ENCODE measurements at regions not wholly inside any gene's neighbourhood (a gene's known extent, or its start where the extent isn't known, plus 50 kb on each side); places are given as distances from the start of the nearest gene placed in this dataset.
A peak's percentile ranks its signal among the peaks of the same experiment; 100 is the strongest.

GRCh38 chr12:28996688-28997087 is 152.4 kb upstream of the FAR2 start:
- Histone ChIP-seq H4K20me1 (ENCODE audit: insufficient read depth) (no peaks in the 10 kb centered on the region), H3K27me3 (ENCODE audit: insufficient read depth, low read depth, low read length) (no peaks in the 10 kb centered on the region), H3F3A (ENCODE audit: insufficient read depth, low read length, poor library complexity, severe bottlenecking) (no peaks in the 10 kb centered on the region), H2AFZ (ENCODE audit: low read depth, low read length) (no peak overlapping the region), H3K4me3 (ENCODE audit: low read length) (no peak overlapping the region), H3K9ac (ENCODE audit: low read length) (no peak overlapping the region), H3K79me2 (replicated peaks; ENCODE audit: insufficient read depth, low read length) (no peaks in the 10 kb centered on the region), H3K27ac (ENCODE audit: low read length) (no peak overlapping the region), H3K9me3 (ENCODE audit: low read length) (no peaks in the 10 kb centered on the region), H3K9me2 (ENCODE audit: insufficient read depth, low read length) (no peaks in the 10 kb centered on the region), H3K36me3 (ENCODE audit: insufficient read depth, low read length) (no peaks in the 10 kb centered on the region), H3K4me2 (ENCODE audit: low read length) (no peak overlapping the region)
- TF ChIP-seq POLR2AphosphoS5 (IDR thresholded peaks at IDR 0.05) (no peak), CTCF (IDR thresholded peaks at IDR 0.05; ENCODE audit: poor library complexity, severe bottlenecking) (no peak), SMC3 (conservative IDR thresholded peaks at IDR 0.05; ENCODE audit: poor library complexity) (no peak), MXI1 (conservative IDR thresholded peaks at IDR 0.05; ENCODE audit: poor library complexity, severe bottlenecking) (no peak), TAF1 (IDR thresholded peaks at IDR 0.05; ENCODE audit: low read depth) (no peak), EP300 (conservative IDR thresholded peaks at IDR 0.05; ENCODE audit: poor library complexity, severe bottlenecking) (no peak), RAD21 (conservative IDR thresholded peaks at IDR 0.05) (no peak), REST (IDR thresholded peaks at IDR 0.05; ENCODE audit: borderline replicate concordance) (no peak), EZH2 (IDR thresholded peaks at IDR 0.05; ENCODE audit: borderline replicate concordance, insufficient read depth, low read length, poor library complexity, severe bottlenecking) (no peak)

GRCh38 chr12:28998662-28999120 is 150.4 kb upstream of the FAR2 start:
- H4K20me1 ChIP-seq (ENCODE audit: insufficient read depth): no peaks in the 10 kb centered on the region
- TF ChIP-seq TAF1 (IDR thresholded peaks at IDR 0.05; ENCODE audit: low read depth): no peak
- TF ChIP-seq CTCF (IDR thresholded peaks at IDR 0.05; ENCODE audit: poor library complexity, severe bottlenecking): peak; percentile 69
- no peak for TF ChIP-seq EP300 (conservative IDR thresholded peaks at IDR 0.05; ENCODE audit: poor library complexity, severe bottlenecking)
- peak; percentile 72 for TF ChIP-seq RAD21 (conservative IDR thresholded peaks at IDR 0.05)
- no peak for TF ChIP-seq MXI1 (conservative IDR thresholded peaks at IDR 0.05; ENCODE audit: poor library complexity, severe bottlenecking)
- no peak for TF ChIP-seq EZH2 (IDR thresholded peaks at IDR 0.05; ENCODE audit: borderline replicate concordance, insufficient read depth, low read length, poor library complexity, severe bottlenecking)
- TF ChIP-seq SMC3 (conservative IDR thresholded peaks at IDR 0.05; ENCODE audit: poor library complexity): peak; percentile 75
- no peak for TF ChIP-seq REST (IDR thresholded peaks at IDR 0.05; ENCODE audit: borderline replicate concordance)
- TF ChIP-seq POLR2AphosphoS5 (IDR thresholded peaks at IDR 0.05): no peak
- no peak overlapping the region for H3K9ac ChIP-seq (ENCODE audit: low read length)
- no peak overlapping the region for H2AFZ ChIP-seq (ENCODE audit: low read depth, low read length)
- no peaks in the 10 kb centered on the region for H3K9me2 ChIP-seq (ENCODE audit: insufficient read depth, low read length)
- no peak overlapping the region for H3K4me2 ChIP-seq (ENCODE audit: low read length)
- no peaks in the 10 kb centered on the region for H3K9me3 ChIP-seq (ENCODE audit: low read length)
- H3K79me2 ChIP-seq (replicated peaks; ENCODE audit: insufficient read depth, low read length): no peaks in the 10 kb centered on the region
- no peaks in the 10 kb centered on the region for H3F3A ChIP-seq (ENCODE audit: insufficient read depth, low read length, poor library complexity, severe bottlenecking)
- H3K36me3 ChIP-seq (ENCODE audit: insufficient read depth, low read length): no peaks in the 10 kb centered on the region
- no peaks in the 10 kb centered on the region for H3K27me3 ChIP-seq (ENCODE audit: insufficient read depth, low read depth, low read length)
- no peak overlapping the region for H3K27ac ChIP-seq (ENCODE audit: low read length)
- no peak overlapping the region for H3K4me3 ChIP-seq (ENCODE audit: low read length)
